ENCODE measurements at regions not wholly inside any gene's neighbourhood (a gene's known extent, or its start where the extent isn't known, plus 50 kb on each side); places are given as distances from the start of the nearest gene placed in this dataset.

GRCh38 chr1:31522556-31522845 lies 53.8 kb upstream of the TINAGL1 start:
- TF ChIP-seq CTCF (IDR thresholded peaks at IDR 0.05), result no peak
- TF ChIP-seq POLR2AphosphoS5 (IDR thresholded peaks at IDR 0.05; ENCODE audit: low read depth, low read length), result no peak

Data from Panc1 (cell line).